Smooth muscle cell (in vitro differentiated cells): ENCODE measurements at regions not wholly inside any gene's neighbourhood (a gene's known extent, or its start where the extent isn't known, plus 50 kb on each side); places are given as distances from the start of the nearest gene placed in this dataset.

Experiments
- DNase-seq: peaks from one replicate; lab custom pipeline; 2025; ENCODE audit not compliant: unreplicated experiment; lab: John Stamatoyannopoulos, UW
- H2AFZ ChIP-seq: fragments of 200-600 bp; sonication (generic); 2 replicates; pipeline ENCODE4 v1.6.0; 2016; ENCODE audit warnings: antibody characterized with exemption, low read depth, mild to moderate bottlenecking
- H3F3A ChIP-seq: fragments of 200-600 bp; sonication (generic); 2 replicates; pipeline ENCODE4 v1.6.0; 2017; ENCODE audit warnings: antibody characterized with exemption, low read depth
- H3K27ac ChIP-seq: fragments of 200-600 bp; sonication (generic); 2 replicates; pipeline ENCODE4 v1.5.1; 2016; ENCODE audit warnings: low read depth, mild to moderate bottlenecking
- H3K27me3 ChIP-seq: fragments of 200-600 bp; sonication (generic); 2 replicates; pipeline ENCODE4 v1.6.1; 2016; ENCODE audit warnings: low read depth, mild to moderate bottlenecking
- H3K36me3 ChIP-seq: fragments of 200-600 bp; sonication (generic); 2 replicates; pipeline ENCODE4 v1.5.1; 2016; ENCODE audit warnings: low read depth
- H3K4me1 ChIP-seq: fragments of 200-600 bp; sonication (generic); 2 replicates; pipeline ENCODE4 v1.5.1; 2016; ENCODE audit warnings: low read depth
- H3K4me2 ChIP-seq: fragments of 200-600 bp; sonication (generic); 2 replicates; pipeline ENCODE4 v1.6.0; 2016; ENCODE audit warnings: mild to moderate bottlenecking
- H3K4me3 ChIP-seq: fragments of 200-600 bp; sonication (generic); 2 replicates; pipeline ENCODE4 v1.5.1; 2016; ENCODE audit warnings: mild to moderate bottlenecking
- H3K79me2 ChIP-seq: fragments of 200-600 bp; sonication (generic); 2 replicates; pipeline ENCODE4 v1.6.0; 2016; ENCODE audit warnings: low read depth, mild to moderate bottlenecking
- H3K9ac ChIP-seq: fragments of 200-600 bp; sonication (generic); 2 replicates; pipeline ENCODE4 v1.6.0; 2016; ENCODE audit warnings: low read depth
- H3K9me3 ChIP-seq: fragments of 200-600 bp; sonication (generic); replicated peaks from 2 replicates; pipeline ENCODE4 v1.5.1; 2016; ENCODE audit warnings: low read depth
- H4K20me1 ChIP-seq: fragments of 200-600 bp; sonication (generic); 2 replicates; pipeline ENCODE4 v1.6.0; 2016; ENCODE audit warnings: low read depth
- CTCF ChIP-seq: fragments of 200-600 bp; sonication (generic); IDR thresholded peaks from 2 replicates; pipeline ENCODE4 v1.5.1; 2017; ENCODE audit warnings: borderline replicate concordance, mild to moderate bottlenecking, antibody characterized with exemption; ENCODE audit not compliant: insufficient read depth, poor library complexity, severe bottlenecking
- WGBS: methylation state at CpG from one replicate; pipeline ENCODE4 v1.1.7; 2016; ENCODE audit warnings: low lambda C conversion rate; 5-methylcytosine and 5-hydroxymethylcytosine counted together

- TF ChIP-seq CTCF: no peak
- peaks cover 10% of the 10 kb centered on the region for H3K4me1 ChIP-seq
- no peaks in the 10 kb centered on the region for H3K36me3 ChIP-seq
- DNase-seq: no peak
- H4K20me1 ChIP-seq: no peaks in the 10 kb centered on the region
- no peaks in the 10 kb centered on the region for H3K79me2 ChIP-seq
- no peak overlapping the region for H3K27ac ChIP-seq
- H3K27me3 ChIP-seq: no peaks in the 10 kb centered on the region
- no peaks in the 10 kb centered on the region for H3F3A ChIP-seq
- no peak overlapping the region for H3K9ac ChIP-seq
- no peak overlapping the region for H3K4me3 ChIP-seq
- no peak overlapping the region for H3K4me2 ChIP-seq
- no peak overlapping the region for H2AFZ ChIP-seq
- no peaks in the 10 kb centered on the region for H3K9me3 ChIP-seq
These were observed 189.5 kb upstream of the MYO3A start for GRCh38 chr10:25744574-25744973.

GRCh38 chr10:25745976-25746375, 188.1 kb upstream of the MYO3A start:
- WGBS: 21% methylated on average over 3 of the region's 3 CpGs
- DNase-seq: no peak
- Histone ChIP-seq H2AFZ (no peak overlapping the region), H3K27ac (peak overlapping the region; percentile 54), H4K20me1 (no peaks in the 10 kb centered on the region), H3K4me1 (peaks cover 10% of the 10 kb centered on the region), H3F3A (no peaks in the 10 kb centered on the region), H3K36me3 (no peaks in the 10 kb centered on the region), H3K27me3 (no peaks in the 10 kb centered on the region), H3K9me3 (no peaks in the 10 kb centered on the region), H3K4me2 (peak overlapping the region; percentile 60), H3K79me2 (no peaks in the 10 kb centered on the region), H3K9ac (peak overlapping the region; percentile 40), H3K4me3 (no peak overlapping the region)
- TF ChIP-seq CTCF: no peak

GRCh38 chr10:25747084-25747483, 186.9 kb upstream of the MYO3A start:
- H3K9me3 ChIP-seq: no peaks in the 10 kb centered on the region
- no peaks in the 10 kb centered on the region for H3F3A ChIP-seq
- TF ChIP-seq CTCF: no peak
- H3K27me3 ChIP-seq: no peaks in the 10 kb centered on the region
- 51% methylated on average over 2 of the region's 2 CpGs for WGBS
- H3K4me2 ChIP-seq: peak overlapping the region; percentile 60
- H4K20me1 ChIP-seq: no peaks in the 10 kb centered on the region
- DNase-seq: no peak
- no peak overlapping the region for H2AFZ ChIP-seq
- peak overlapping the region; percentile 54 for H3K27ac ChIP-seq
- no peak overlapping the region for H3K9ac ChIP-seq
- no peaks in the 10 kb centered on the region for H3K36me3 ChIP-seq
- H3K4me1 ChIP-seq: peaks cover 10% of the 10 kb centered on the region
- no peak overlapping the region for H3K4me3 ChIP-seq
- no peaks in the 10 kb centered on the region for H3K79me2 ChIP-seq

- no peak for DNase-seq
- peaks cover 10% of the 10 kb centered on the region for H3K4me1 ChIP-seq
- H3K9ac ChIP-seq: no peak overlapping the region
- no peak overlapping the region for H3K27ac ChIP-seq
- H3K79me2 ChIP-seq: no peaks in the 10 kb centered on the region
- no peak overlapping the region for H3K4me2 ChIP-seq
- no peak overlapping the region for H2AFZ ChIP-seq
- no peak for TF ChIP-seq CTCF
- no peak overlapping the region for H3K4me3 ChIP-seq
- no peaks in the 10 kb centered on the region for H3K9me3 ChIP-seq
- H3K36me3 ChIP-seq: no peaks in the 10 kb centered on the region
- H3K27me3 ChIP-seq: no peaks in the 10 kb centered on the region
- no peaks in the 10 kb centered on the region for H3F3A ChIP-seq
- WGBS: 91% methylated on average over 4 of the region's 4 CpGs
- no peaks in the 10 kb centered on the region for H4K20me1 ChIP-seq
These were observed 185.5 kb upstream of the MYO3A start for GRCh38 chr10:25748509-25748908.
